HG02852 (cell line): ENCODE measurements at regions not wholly inside any gene's neighbourhood (a gene's known extent, or its start where the extent isn't known, plus 50 kb on each side); places are given as distances from the start of the nearest gene placed in this dataset.

Experiments
- ATAC-seq: cut with Tn5 transposase; IDR thresholded peaks from one replicate; pipeline ENCODE4 v1.9.1; 2021; ENCODE audit warnings: mild to moderate bottlenecking, moderate library complexity; ENCODE audit not compliant: unreplicated experiment

DNA sequence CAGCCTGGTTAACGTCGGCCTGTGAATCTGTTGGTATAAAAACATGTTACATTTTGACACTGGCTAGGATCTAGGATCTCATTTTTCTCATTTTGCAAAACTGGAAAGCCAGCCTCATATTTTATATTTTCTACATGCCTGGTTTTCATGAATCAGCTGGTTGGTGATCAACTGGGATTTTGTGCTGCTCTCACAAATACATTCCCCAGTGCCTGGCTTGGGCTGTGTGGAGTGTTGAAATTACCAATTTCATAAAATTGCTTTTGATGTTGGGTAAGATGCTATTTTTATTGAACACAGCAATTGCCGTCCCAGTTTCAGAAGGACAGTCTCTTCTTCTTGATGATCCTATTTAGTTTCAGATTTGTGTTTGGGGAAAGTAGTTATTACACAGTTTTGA lies 604.3 kb downstream of the TAFA4 start:
- ATAC-seq = no peak

DNA sequence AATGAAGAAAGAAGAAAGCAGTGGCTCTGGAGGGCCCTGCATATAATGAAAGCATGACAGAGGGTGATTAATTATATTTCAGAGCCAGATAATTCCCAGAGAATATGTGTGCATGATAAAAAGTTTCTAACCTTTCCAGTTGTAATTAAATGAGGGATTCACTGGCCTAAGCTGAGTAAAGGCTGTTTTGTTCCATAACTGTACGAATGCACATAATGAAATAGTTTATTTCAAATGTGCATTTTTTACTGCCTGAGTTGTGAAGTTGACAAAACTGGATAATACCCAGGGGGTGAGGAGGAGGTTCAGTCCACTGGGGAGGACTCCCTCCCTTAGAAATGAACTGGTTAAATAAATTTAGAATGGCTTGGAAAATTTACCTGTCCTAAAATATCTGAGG lies 616.4 kb downstream of the TAFA4 start:
- no peak for ATAC-seq

DNA sequence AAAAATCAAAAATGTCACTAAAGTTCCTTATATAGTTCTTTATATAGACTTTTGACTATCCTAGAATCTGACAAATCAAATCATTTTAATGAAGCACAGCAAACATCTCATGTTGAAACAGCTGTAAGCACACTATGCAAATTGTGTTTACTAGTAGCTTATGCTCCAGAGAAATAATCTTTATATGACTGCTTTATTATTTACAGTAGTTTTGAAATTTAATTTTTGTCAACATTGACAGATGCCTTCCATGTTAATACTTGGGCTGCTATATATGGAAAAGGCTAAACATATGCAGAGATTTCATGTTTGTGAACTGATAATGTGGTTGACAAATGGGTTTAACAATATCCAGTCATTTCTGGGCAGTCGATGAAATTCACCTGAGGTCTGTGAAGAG lies 616.8 kb downstream of the TAFA4 start:
- ATAC-seq = no peak

DNA sequence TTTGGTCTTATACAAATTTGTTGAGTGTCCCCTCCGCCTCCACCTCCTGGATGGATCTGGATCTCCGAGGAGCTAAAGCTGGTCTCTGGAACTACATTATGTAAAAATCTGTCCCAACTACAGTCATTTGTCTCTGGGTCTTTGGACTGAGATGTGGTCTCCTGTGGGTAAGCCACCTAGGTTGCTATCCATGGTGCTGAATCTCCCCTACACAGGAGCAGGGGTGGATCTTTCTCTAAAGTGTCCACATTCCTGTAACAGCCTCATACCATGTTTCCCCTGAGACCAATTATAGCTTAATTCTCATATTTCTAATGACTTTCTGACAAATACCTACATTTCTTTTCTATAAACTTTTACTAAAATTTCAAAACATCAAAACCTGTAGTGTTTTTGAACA lies 625.8 kb downstream of the TAFA4 start:
- no peak for ATAC-seq

DNA sequence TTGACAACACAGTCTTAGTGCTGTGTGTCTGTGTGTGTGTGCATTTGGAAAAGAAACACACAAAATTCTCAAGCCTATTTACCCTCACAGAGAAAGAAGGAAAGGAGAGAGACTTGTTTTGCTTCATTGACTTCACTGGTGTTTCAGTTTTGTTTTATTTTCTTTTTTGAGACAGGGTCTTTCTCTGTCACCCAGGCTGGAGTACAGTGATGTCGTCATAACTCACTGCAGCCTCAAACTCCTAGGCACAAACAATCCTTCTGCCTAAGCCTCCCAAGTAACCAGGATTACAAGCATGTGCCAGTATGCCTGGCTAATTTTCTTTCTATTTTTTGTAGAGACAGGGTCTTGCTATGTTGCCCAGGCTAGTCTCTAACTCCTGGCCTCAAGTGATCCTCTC lies 636.9 kb downstream of the TAFA4 start:
- no peak for ATAC-seq

DNA sequence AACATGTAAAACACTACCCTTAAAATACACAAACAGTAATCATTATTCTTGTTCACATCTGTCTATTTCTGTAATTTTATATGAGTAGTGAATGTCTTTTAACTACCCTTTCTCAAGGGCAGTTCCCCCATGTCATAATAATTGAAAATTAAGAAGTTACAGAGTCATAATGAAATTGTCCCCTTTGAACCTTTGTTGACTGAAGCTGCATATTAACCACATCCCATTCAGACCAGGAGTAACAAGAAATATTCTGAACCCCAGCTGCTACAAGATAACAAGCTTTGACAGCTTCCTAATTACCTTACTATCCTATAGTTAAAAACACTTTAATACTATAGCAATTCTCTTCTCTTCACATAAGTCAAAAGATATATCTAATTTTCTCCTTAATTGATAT lies 635.9 kb upstream of the SUCLG2 start:
- no peak for ATAC-seq

DNA sequence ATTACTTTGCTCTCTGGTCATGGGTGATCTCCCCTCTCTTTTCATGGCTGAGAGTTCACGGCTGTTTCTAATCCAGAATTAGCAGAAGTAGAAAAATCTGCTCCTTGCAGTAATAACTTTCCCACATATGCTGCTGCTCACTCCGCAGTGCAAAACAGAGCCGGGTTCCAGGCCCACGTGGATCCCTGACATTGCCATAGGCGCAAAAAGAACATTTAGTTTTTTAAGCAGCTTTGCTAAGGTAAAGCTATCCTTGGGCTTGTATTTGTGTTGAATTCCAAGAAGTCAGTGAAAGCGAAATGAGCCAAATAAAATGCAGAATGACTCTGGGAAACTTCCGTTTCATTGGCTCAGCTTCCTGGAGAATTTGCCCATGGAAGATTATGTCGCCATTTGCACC lies 633.7 kb upstream of the SUCLG2 start:
- no peak for ATAC-seq

DNA sequence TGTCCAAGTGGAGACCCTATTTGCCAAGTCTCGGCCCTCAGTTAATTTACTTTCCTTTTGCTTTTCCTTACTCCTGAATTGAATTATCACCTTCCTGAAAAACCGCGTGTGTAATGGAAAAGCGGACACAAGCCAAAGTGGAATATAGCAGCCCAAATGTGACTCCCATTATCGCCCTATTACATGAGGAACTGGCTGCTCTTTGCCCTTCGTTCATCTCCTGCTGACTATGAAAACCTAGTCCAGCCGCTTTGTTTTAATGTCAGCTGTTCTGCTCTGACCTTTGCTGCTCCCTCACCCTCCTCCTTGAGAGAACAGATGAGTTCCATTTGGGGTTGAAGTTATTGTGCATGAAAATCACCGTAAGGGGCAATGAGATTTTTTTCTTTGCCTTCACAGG lies 632.7 kb upstream of the SUCLG2 start:
- no peak for ATAC-seq

DNA sequence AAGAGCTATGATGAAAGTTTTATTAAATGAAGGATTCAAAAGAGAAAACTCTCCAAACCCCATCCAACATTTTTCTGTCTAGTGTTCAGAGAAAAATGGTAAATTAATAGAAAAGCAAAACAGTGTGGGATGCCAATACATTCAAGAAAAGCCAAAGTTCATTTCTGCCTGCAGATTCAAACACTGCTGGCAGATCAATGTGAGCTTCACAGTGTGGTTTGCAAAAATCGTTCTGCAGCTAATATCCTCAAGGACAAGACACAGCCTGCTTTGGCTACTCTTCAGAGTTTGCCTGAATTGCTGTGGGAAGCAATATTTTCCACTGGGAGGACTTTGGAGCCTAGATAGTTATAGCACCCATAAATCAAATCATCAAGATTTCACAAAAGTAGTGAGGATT lies 619.9 kb upstream of the SUCLG2 start:
- ATAC-seq = no peak

DNA sequence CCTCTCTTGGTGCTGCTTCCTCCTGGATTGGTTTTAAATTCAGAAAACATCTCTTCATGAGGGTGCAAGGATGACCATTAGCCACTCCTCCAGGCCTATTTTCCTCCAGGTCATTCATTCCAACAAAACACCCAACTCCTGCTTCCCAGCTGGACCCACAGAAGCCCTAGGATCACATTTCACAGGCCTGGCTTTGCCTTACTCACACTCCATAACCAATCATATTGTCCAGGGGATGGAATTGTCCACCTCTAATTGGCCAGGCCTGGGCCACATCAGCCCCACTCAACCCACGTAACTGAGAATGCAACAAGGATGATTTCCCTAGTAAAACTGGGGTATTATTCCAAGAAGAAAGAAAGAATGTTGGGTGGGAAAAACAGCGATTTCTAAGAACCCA lies 616.7 kb upstream of the SUCLG2 start:
- ATAC-seq = no peak

DNA sequence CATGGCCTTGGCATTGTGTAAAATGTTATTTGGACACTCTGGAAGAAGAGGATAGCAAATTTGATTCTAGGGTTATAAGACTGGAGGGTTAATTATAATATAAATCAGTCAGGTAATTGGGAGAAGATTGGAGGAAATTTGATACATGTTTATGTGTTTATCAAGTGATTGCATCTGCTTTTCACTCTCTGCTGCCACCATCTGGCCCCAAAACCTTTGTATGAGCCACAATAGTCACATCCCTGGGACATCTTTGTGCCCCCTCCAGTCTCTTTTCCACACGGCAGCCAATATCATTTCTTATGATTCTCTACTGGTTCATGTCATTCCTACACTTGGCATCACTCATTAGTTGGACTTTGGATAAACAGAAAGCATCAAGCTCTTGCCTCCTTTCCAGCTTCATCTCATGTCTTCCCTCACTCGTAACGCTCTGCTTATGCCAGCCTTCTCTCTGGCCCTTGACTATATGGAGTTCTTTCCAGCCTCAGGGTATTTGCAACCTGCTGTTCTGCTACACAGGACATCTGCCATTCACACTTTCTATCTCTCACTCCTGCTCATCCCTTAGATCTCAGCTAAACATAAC lies 602.3 kb upstream of the SUCLG2 start:
- no peak for ATAC-seq

DNA sequence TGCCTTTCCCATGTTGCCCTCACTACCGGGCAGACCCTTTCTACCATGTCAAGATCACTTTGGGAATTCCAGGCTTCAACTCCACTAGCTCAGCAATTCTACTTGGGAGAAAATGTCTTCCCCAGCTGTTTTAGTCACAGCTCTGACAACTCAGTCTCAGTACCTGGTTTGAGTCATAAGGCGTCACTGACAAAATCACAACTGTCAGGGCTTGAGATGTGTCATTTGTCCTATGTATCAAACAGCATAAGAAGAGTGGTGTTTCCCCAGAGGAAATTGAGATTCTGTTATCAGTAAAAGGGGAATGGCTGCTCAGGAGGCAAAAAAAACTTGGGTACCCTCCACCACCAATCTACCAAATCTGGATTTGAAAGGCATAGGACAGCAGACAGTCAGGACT lies 594.9 kb upstream of the SUCLG2 start:
- peak; percentile 45 for ATAC-seq

DNA sequence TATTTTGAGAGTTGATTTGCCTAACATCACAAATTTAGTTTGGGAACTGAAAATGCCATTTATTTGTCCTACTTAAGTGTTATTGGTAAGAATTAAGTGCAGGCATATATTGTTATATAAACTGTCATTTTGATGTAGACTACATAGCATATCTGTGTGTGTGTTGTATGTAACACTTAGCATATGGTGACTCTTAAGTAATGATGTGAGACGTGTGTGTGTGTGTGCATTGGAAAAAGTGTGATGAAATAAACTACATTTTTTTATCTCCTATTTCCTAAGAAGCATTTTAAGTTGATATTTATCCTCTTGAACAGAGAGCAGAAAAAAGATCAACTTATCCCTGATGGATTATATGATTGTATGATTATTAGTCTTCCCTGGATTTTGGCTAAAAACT lies 588.2 kb upstream of the SUCLG2 start:
- ATAC-seq = no peak

DNA sequence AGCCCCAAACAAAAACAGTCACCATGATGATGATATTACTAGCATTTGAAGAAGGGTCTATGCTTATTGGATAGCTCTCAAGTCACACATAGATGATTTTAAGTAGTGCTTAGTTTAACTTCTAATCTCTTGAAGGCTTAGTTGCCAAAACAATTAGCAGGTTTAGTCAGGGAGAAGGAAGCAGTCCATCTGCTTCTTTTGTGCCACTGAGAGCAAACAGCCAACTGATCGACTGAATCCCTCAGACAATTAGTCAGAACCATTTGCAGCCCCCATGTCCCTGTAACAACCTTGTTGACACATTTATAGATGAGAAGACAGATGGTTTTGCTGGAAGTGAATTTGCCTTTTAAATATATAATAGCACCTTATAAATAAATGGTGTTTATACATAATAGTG lies 585.1 kb upstream of the SUCLG2 start:
- no peak for ATAC-seq

DNA sequence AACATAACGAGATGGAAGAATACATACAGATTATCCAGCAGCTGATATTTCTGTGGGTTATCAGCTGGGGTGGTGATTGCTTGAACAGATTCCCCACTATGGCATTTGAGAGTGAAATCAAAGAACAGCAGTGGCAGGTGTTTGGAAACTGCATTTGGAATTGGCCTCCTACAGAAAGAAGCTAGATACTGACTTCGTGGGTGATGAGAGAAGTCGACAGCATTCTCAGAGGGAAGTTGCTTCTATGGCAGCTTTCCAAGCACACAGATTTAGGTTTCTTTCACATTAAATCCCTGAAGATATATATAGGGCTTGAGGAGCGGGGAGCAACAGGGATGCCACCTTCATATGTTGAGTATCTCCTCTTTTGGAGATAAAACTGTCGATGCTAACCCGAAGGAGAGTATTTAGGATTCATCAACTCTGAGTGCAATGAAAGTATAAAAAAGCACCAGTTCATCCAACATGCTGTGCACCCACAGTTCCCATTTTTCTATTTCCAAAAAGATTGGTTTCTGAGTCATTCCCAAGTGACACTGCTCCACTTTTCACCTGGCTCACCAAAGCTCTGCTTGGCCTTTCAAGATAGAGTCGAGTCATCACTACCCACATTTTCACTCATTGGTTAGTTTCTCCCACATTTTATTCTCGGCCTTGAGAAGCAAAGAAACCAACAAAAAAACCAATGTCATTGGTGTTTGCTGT lies 579.8 kb upstream of the SUCLG2 start:
- no peak for ATAC-seq

DNA sequence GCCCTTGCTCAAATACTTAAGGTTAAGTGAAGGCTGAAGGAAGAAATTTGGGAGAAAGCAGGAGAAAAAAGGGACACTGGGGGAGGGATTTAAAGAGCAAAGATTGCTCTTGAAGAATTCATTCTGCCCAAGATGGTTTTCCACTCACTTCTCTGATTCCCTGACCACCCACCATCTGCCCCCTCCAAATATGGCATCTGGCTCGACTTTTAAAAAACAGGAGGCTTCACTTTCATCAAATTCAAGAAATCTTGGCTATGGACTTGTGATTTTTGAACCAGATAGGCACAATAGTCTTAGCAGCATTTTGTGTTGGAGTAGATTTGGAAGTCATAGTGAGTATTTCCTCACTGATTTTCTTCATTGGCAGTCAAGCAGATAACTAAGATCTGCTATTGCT lies 574.4 kb upstream of the SUCLG2 start:
- ATAC-seq = no peak

DNA sequence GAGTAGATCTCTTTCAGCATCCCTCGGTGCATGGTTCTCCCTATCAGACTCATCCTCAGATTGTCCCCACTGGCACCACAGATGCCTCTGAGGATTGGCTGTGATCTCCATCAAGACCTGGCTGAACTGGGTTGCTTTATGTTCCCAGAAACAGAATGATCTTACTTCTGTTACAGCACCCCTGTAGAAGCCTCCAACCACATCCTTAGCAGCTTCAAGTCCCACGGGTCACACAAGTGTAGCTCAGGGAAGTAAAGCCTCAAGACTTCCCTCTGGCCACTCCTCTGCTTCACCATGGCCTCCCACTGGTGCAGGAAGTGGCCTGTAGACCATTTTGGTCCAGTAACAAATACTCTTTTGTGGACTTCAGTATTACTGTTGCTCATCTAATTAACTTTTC lies 566.4 kb upstream of the SUCLG2 start:
- no peak for ATAC-seq

DNA sequence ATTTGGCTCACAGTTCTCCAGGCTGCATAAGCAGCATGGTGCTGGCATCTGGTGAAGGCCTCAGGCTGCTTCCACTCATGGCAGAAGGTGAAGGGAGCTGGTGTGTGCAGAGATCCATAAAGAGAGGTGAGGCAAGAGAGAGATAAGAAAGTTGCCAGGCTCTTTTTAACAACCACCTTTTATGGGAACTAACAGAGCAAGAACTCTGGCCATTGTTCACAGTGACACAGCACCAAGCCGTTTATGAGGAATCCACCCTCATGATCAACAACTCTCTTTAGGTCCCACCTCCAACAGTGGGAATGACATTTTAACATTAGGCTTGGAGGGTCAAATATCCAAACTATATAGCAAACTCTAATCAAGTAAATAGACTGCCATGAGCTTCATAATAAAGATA lies 557.2 kb upstream of the SUCLG2 start:
- no peak for ATAC-seq

DNA sequence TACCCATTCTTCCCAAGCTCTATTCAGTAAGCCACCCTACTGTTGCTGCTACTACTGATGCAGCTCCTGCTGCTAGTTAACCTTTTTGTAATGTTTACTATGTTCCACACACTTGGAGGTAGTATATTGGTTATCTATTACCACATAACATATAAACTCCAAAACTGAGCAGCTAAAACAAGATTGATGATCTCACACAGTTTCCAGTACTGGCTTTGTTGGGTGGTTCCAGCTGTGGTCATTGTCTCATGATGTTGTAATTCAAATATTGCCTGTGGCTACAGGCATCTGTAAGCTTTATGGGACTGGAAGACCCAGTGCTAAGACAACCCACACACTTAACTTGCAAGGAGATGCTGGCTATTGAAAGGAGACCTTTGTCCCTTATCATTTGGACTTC lies 556.2 kb upstream of the SUCLG2 start:
- ATAC-seq = no peak

DNA sequence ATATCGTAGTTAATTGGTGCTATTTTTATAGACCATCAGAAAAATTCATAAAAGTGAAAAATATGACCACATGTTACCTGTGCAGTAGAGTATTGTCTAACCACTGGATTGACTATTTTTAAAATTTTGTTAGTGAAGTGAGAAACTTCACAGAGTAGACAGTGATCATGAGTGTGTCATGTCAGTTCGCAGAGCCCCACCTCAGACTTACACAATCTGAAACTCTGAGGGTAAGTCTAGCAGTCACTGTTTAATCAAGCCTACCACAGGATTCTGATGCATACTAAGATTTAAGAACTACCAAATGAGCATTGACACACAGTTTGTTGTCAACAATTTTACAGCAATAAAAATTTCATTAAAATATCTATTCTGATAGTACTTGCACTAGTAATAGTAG lies 552.9 kb upstream of the SUCLG2 start:
- ATAC-seq = no peak

DNA sequence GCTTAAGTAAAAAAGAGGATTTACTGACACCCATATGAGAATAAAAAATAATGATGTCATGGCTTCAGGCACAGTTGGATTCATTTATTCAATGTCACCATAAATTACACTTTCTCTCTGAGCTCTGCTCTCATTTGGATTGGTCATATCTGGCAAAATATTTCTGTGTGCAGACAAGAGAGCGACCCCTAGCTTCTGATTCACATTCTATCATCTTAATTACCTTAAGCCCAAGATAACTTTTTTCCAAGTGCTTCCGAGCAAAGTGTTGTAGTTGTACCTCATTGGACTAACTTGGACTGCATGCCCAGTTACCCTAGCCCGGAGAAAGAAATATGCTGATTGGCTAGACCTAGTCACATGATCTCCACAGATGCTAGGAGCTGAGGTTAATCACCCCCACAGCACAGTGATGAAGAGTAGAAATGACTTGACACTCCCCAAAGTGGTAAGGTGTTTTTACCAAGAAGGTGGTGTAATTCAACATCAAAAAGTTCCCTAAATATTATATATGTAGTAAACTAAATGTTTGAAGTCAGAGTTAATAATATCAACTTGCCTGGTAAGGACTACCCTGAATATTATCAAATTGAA lies 552.2 kb upstream of the SUCLG2 start:
- ATAC-seq = no peak

DNA sequence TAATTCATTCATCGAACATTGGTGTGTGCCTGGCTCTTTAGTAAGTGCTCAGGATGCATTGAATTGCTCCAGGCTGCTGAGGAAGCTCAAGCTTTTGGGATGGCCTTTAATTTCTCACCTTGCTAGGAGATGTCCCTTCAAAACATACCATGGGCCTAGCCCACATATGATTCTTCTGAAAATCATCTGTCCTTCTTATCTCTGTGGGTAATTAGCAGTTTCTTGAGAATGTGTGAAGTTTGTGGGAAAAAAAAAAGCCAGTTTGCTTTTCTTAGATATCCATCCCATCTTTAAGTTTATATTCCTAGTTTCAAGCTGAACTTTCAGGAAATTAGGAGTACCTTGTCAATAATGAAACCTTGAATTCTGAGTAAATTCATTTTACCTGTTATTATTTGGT lies 532.3 kb upstream of the SUCLG2 start:
- no peak for ATAC-seq

DNA sequence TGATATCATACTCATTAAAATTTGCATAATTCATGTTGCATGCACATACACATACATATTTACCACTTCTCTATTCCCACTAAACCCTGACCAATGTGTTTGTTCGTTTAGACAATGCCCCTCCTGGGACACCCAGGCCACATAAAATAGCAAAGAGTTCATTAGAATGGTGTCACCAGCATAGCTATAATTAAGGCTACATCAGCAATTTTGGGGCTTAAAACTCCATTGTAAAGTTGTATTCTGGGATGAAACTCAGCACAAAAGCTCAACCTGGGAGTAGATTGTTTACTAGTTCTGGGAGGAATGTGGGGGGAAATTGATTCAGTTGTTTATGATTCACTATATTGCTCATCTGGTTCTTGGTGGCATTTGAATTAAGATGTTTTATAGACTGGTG lies 522.2 kb upstream of the SUCLG2 start:
- ATAC-seq = no peak
